ENCODE measurements at regions not wholly inside any gene's neighbourhood (a gene's known extent, or its start where the extent isn't known, plus 50 kb on each side); places are given as distances from the start of the nearest gene placed in this dataset.
"Not testable (repeated sequence)": the region's sequence is repeated elsewhere in the genome, so short reads cannot be mapped to it uniquely, and the experiment has no call there.

- H3K36me3 Mint-ChIP-seq, H3K4me1 Mint-ChIP-seq, H3K27me3 Mint-ChIP-seq, H3K27ac Mint-ChIP-seq, H3K9me3 Mint-ChIP-seq, H3K4me3 Mint-ChIP-seq: not testable (repeated sequence)
Observed at GRCh38 chr6:11932892-11933291, 79.2 kb upstream of the HIVEP1 start.

- no peaks in the 10 kb centered on the region for H3K27me3 Mint-ChIP-seq
- H3K36me3 Mint-ChIP-seq: no peaks in the 10 kb centered on the region
- H3K4me1 Mint-ChIP-seq: peaks cover 0 to 2% (median 0%) of the 10 kb centered on the region in 3 donors
- H3K27ac Mint-ChIP-seq: peak overlapping the region in 1 of 3 donors; percentile 71
- H3K4me3 Mint-ChIP-seq: no peak overlapping the region
- H3K9me3 Mint-ChIP-seq: no peaks in the 10 kb centered on the region
Observed at GRCh38 chr6:11931296-11932035, 80.6 kb upstream of the HIVEP1 start.

GRCh38 chr6:11930834-11931233 is 81.3 kb upstream of the HIVEP1 start:
- H3K27me3 Mint-ChIP-seq, H3K9me3 Mint-ChIP-seq, H3K4me1 Mint-ChIP-seq, H3K27ac Mint-ChIP-seq, H3K4me3 Mint-ChIP-seq, H3K36me3 Mint-ChIP-seq: not testable (repeated sequence)

- Mint-ChIP-seq H3K4me3 (no peak overlapping the region), H3K36me3 (no peaks in the 10 kb centered on the region), H3K27ac (no peak overlapping the region), H3K27me3 (peaks cover 3% of the 10 kb centered on the region), H3K9me3 (no peaks in the 10 kb centered on the region), H3K4me1 (peaks cover 0 to 2% (median 0%) of the 10 kb centered on the region in 3 donors)
Observed at GRCh38 chr6:11930240-11930639, 81.9 kb upstream of the HIVEP1 start.

GRCh38 chr6:11929241-11929835 is 82.8 kb upstream of the HIVEP1 start:
- Mint-ChIP-seq H3K36me3 (no peaks in the 10 kb centered on the region), H3K27ac (no peak overlapping the region), H3K4me3 (no peak overlapping the region), H3K9me3 (no peaks in the 10 kb centered on the region), H3K27me3 (peaks cover 3% of the 10 kb centered on the region), H3K4me1 (peaks cover 0 to 2% (median 0%) of the 10 kb centered on the region in 3 donors)

GRCh38 chr6:11926594-11927407 is 85.3 kb upstream of the HIVEP1 start:
- H3K27ac Mint-ChIP-seq: no peak overlapping the region
- no peaks in the 10 kb centered on the region for H3K36me3 Mint-ChIP-seq
- H3K27me3 Mint-ChIP-seq: peaks cover 3% of the 10 kb centered on the region
- no peaks in the 10 kb centered on the region for H3K9me3 Mint-ChIP-seq
- no peak overlapping the region for H3K4me3 Mint-ChIP-seq
- H3K4me1 Mint-ChIP-seq: peaks cover 0 to 2% (median 0%) of the 10 kb centered on the region in 3 donors

GRCh38 chr6:11925805-11926204 is 86.3 kb upstream of the HIVEP1 start:
- peaks cover 0 to 2% (median 0%) of the 10 kb centered on the region in 3 donors for H3K4me1 Mint-ChIP-seq
- H3K27ac Mint-ChIP-seq: no peak overlapping the region
- no peaks in the 10 kb centered on the region for H3K36me3 Mint-ChIP-seq
- no peaks in the 10 kb centered on the region for H3K9me3 Mint-ChIP-seq
- no peak overlapping the region for H3K4me3 Mint-ChIP-seq
- peaks cover 3% of the 10 kb centered on the region for H3K27me3 Mint-ChIP-seq

GRCh38 chr6:11923621-11924020 is 88.5 kb upstream of the HIVEP1 start:
- Mint-ChIP-seq H3K4me1 (peaks cover 0 to 2% (median 0%) of the 10 kb centered on the region in 3 donors), H3K4me3 (no peak overlapping the region), H3K9me3 (no peaks in the 10 kb centered on the region), H3K27ac (peak overlapping the region in 1 of 3 donors; percentile 2), H3K27me3 (peaks cover 3% of the 10 kb centered on the region), H3K36me3 (no peaks in the 10 kb centered on the region)

- Mint-ChIP-seq H3K27ac (no peak overlapping the region), H3K27me3 (peaks cover 3% of the 10 kb centered on the region), H3K36me3 (no peaks in the 10 kb centered on the region), H3K9me3 (no peaks in the 10 kb centered on the region), H3K4me3 (no peak overlapping the region), H3K4me1 (peaks cover 0 to 2% (median 0%) of the 10 kb centered on the region in 3 donors)
Observed at GRCh38 chr6:11922901-11923300, 89.2 kb upstream of the HIVEP1 start.

GRCh38 chr6:11921751-11922150 is 90.4 kb upstream of the HIVEP1 start:
- Mint-ChIP-seq H3K4me3 (no peak overlapping the region), H3K36me3 (no peaks in the 10 kb centered on the region), H3K27me3 (peaks cover 3% of the 10 kb centered on the region), H3K4me1 (no peaks in the 10 kb centered on the region), H3K27ac (no peak overlapping the region), H3K9me3 (no peaks in the 10 kb centered on the region)

- H3K4me3 Mint-ChIP-seq: no peak overlapping the region
- no peaks in the 10 kb centered on the region for H3K36me3 Mint-ChIP-seq
- H3K27ac Mint-ChIP-seq: no peak overlapping the region
- no peaks in the 10 kb centered on the region for H3K9me3 Mint-ChIP-seq
- H3K4me1 Mint-ChIP-seq: no peaks in the 10 kb centered on the region
- no peaks in the 10 kb centered on the region for H3K27me3 Mint-ChIP-seq
Observed at GRCh38 chr6:11921017-11921438, 91.1 kb upstream of the HIVEP1 start.

GRCh38 chr6:11920566-11920965 is 91.5 kb upstream of the HIVEP1 start:
- H3K4me3 Mint-ChIP-seq: no peak overlapping the region
- no peaks in the 10 kb centered on the region for H3K27me3 Mint-ChIP-seq
- H3K27ac Mint-ChIP-seq: no peak overlapping the region
- H3K9me3 Mint-ChIP-seq: no peaks in the 10 kb centered on the region
- H3K36me3 Mint-ChIP-seq: no peaks in the 10 kb centered on the region
- no peaks in the 10 kb centered on the region for H3K4me1 Mint-ChIP-seq

GRCh38 chr6:11919771-11920440 is 92.2 kb upstream of the HIVEP1 start:
- Mint-ChIP-seq H3K27me3 (no peaks in the 10 kb centered on the region), H3K4me3 (no peak overlapping the region), H3K27ac (no peak overlapping the region), H3K9me3 (no peaks in the 10 kb centered on the region), H3K36me3 (no peaks in the 10 kb centered on the region), H3K4me1 (no peaks in the 10 kb centered on the region)

- H3K4me3 Mint-ChIP-seq: no peak overlapping the region
- H3K9me3 Mint-ChIP-seq: no peaks in the 10 kb centered on the region
- no peaks in the 10 kb centered on the region for H3K36me3 Mint-ChIP-seq
- no peaks in the 10 kb centered on the region for H3K4me1 Mint-ChIP-seq
- H3K27ac Mint-ChIP-seq: no peak overlapping the region
- H3K27me3 Mint-ChIP-seq: no peaks in the 10 kb centered on the region
Observed at GRCh38 chr6:11918739-11919605, 93.1 kb upstream of the HIVEP1 start.

Measured in IgD-negative memory B cell (primary cell).